ENCODE measurements at regions not wholly inside any gene's neighbourhood (a gene's known extent, or its start where the extent isn't known, plus 50 kb on each side); places are given as distances from the start of the nearest gene placed in this dataset.
A peak's percentile ranks its signal among the peaks of the same experiment; 100 is the strongest.

DNA sequence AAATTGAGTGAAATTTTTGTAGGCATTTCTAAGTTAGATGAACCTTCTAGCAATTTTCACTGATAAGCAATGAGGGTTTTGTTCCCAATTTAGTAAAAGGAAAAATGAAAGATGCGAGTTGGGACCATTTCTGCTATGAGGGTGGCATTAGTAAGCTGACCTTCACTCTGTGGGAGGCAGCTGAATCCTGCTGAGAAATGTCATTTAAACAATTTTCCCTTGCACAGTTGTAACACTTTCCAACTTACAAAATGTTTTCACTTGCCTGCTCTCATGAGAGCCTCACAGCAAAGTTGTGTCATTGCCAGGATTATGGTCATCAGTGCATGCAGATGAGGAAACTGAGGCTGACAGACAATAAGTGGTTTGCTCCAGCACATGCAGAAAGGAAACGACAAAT is 527.7 kb downstream of the TNS1 start:
- Histone ChIP-seq H3K36me3 (replicated peaks) (no peaks in the 10 kb centered on the region), H3K27me3 (replicated peaks) (no peaks in the 10 kb centered on the region), H3K4me3 (ENCODE audit: low read depth, low read length) (no peak overlapping the region), H3K27ac (no peak overlapping the region)
- no peak for DNase-seq
- TF ChIP-seq, protein P1, sequence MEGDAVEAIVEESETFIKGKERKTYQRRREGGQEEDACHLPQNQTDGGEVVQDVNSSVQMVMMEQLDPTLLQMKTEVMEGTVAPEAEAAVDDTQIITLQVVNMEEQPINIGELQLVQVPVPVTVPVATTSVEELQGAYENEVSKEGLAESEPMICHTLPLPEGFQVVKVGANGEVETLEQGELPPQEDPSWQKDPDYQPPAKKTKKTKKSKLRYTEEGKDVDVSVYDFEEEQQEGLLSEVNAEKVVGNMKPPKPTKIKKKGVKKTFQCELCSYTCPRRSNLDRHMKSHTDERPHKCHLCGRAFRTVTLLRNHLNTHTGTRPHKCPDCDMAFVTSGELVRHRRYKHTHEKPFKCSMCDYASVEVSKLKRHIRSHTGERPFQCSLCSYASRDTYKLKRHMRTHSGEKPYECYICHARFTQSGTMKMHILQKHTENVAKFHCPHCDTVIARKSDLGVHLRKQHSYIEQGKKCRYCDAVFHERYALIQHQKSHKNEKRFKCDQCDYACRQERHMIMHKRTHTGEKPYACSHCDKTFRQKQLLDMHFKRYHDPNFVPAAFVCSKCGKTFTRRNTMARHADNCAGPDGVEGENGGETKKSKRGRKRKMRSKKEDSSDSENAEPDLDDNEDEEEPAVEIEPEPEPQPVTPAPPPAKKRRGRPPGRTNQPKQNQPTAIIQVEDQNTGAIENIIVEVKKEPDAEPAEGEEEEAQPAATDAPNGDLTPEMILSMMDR (IDR thresholded peaks at IDR 0.05; ENCODE audit: low read depth, low read length, missing control alignments): no peak
- in situ Hi-C loops (cut with HindIII; ENCODE audit: low pct_ligation_motif_present, low sequenced_read_pairs): no loop called here

DNA sequence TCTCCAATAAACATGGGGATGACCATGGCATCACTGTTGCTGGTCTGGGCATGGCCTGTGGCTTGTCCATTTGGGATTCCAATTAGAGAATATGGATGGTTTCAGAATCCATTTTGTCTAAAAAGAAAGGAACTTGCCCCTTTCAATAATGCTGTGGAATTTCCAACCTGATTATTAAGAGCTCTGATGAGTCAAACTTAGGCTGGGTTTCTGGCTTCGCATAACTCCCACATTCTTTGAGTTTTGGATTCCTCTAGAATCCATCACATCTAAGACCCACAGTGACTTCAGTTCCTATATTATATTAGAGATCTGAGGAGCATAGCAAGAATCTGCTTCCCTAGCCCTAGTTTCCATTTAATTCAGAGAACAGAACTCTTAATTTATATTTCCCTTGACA is 531.5 kb downstream of the TNS1 start:
- H3K4me3 ChIP-seq (ENCODE audit: low read depth, low read length): no peak overlapping the region
- TF ChIP-seq, protein P1 (IDR thresholded peaks at IDR 0.05; ENCODE audit: low read depth, low read length, missing control alignments): no peak
- H3K27me3 ChIP-seq (replicated peaks): no peaks in the 10 kb centered on the region
- H3K36me3 ChIP-seq (replicated peaks): no peaks in the 10 kb centered on the region
- peak; percentile 45 for DNase-seq
- in situ Hi-C loops (cut with HindIII; ENCODE audit: low pct_ligation_motif_present, low sequenced_read_pairs): no loop called here
- no peak overlapping the region for H3K27ac ChIP-seq

DNA sequence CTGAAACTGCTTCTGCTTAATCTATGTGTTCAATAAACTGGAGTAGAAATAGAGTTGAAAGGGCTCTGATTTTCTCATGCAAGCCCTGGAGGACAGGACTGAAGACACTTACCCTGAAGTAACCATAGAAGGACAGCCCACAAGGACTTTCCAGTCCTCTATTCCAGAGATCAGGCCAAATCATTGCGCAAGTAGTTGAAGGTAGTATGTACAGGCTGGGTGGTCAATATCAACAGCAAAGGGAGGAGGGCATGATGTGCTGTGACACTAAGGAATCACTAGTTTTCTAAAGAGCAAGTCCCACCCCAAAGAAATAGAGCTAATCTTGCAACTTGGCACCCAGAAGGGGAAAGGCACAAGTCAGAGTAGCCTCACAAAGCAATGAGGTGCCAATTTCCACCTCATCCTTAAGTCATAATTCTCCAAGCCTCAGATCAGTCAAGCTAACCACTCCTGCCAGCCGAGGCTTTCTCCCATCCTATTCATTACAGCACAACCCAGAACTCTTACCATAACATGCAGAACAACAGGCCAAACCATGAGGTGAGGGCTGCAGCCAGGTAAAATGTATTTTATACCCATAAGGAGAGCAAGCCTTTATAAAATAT is 533.5 kb downstream of the TNS1 start:
- no peak for DNase-seq
- TF ChIP-seq, protein P1 (IDR thresholded peaks at IDR 0.05; ENCODE audit: low read depth, low read length, missing control alignments): no peak
- Histone ChIP-seq H3K36me3 (replicated peaks) (no peaks in the 10 kb centered on the region), H3K4me3 (ENCODE audit: low read depth, low read length) (no peak overlapping the region), H3K27ac (no peak overlapping the region), H3K27me3 (replicated peaks) (no peaks in the 10 kb centered on the region)
- in situ Hi-C loops (cut with HindIII; ENCODE audit: low pct_ligation_motif_present, low sequenced_read_pairs): no loop called here

DNA sequence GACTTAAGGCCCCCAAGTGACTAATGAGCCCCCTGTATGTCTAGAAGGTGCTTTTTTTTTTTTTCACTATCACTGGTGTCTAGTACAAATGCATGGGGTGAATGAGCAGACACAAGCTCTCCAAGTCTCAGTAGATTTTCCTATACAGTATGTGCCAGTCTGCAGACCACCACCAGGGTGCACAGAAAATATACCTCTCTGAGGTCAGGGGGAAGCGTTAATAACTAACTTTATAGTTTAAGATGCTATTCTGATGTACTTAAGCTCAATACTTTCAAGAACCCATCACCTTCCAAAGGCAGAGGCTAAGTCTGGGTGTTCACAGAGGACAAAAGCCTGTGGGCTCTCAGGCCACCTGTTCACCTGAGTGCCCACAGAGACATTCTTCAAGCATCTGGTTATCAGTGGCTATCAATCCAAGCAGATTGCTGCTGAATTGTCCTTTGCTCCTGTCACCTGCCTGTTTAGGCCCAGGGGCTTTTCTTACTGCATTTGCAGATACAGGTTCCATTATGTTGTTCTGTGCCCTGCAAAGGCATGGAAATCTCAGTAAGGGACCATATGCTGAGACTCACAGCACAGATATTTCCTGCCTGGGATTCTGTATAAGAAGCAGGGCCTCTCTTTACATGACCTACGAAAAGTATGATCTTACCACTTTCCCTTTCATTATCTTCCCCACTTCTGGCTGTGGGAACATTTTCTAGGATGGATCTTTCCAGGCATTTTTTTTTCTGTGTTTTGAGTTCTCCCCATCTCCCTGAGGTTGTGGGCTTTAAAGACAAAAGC is 534.6 kb downstream of the TNS1 start:
- TF ChIP-seq, protein P1 (IDR thresholded peaks at IDR 0.05; ENCODE audit: low read depth, low read length, missing control alignments): no peak
- H3K27me3 ChIP-seq (replicated peaks): no peaks in the 10 kb centered on the region
- DNase-seq: peak; percentile 9
- no peak overlapping the region for H3K27ac ChIP-seq
- no peaks in the 10 kb centered on the region for H3K36me3 ChIP-seq (replicated peaks)
- in situ Hi-C loops (cut with HindIII; ENCODE audit: low pct_ligation_motif_present, low sequenced_read_pairs): no loop called here
- H3K4me3 ChIP-seq (ENCODE audit: low read depth, low read length): no peak overlapping the region

DNA sequence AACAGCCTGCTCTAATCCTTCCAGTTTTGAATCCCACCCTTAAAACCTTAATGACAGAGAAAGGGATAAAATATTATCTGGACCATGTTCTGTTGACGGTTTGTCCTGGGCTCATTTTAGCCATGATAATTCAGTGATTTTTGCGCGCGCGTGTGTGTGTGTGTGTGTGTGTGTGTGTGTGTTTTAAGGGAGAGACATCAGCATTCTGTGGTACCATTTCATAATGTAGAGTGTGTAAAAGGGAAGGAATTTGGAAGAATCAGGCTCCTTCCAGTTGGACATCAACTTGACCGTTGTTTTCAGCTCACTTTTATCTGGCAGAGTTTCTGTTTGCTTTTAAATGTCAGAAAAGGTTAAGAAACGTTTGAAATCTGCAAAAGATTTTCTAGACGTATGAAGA is 535.5 kb downstream of the TNS1 start:
- no peaks in the 10 kb centered on the region for H3K36me3 ChIP-seq (replicated peaks)
- in situ Hi-C loops (cut with HindIII; ENCODE audit: low pct_ligation_motif_present, low sequenced_read_pairs): no loop called here
- no peak overlapping the region for H3K4me3 ChIP-seq (ENCODE audit: low read depth, low read length)
- H3K27me3 ChIP-seq (replicated peaks): no peaks in the 10 kb centered on the region
- DNase-seq: no peak
- no peak overlapping the region for H3K27ac ChIP-seq
- TF ChIP-seq, protein P1 (IDR thresholded peaks at IDR 0.05; ENCODE audit: low read depth, low read length, missing control alignments): no peak

All from brain microvascular endothelial cell (primary cell).